ENCODE measurements at regions not wholly inside any gene's neighbourhood (a gene's known extent, or its start where the extent isn't known, plus 50 kb on each side); places are given as distances from the start of the nearest gene placed in this dataset.

- WGBS, 2 donors: 78 to 79% methylated on average over 6 of the region's 6 CpGs
- intact Hi-C loops (cut with DNase I): no loop called here
Measured at GRCh38 chr5:77874691-77875090, 98.6 kb upstream of the TBCA start.

GRCh38 chr5:77873239-77873638 is 97.1 kb upstream of the TBCA start:
- Histone ChIP-seq H3K4me3 (no peak overlapping the region), H3K9me3 (no peaks in the 10 kb centered on the region), H3K27ac (no peak overlapping the region), H3K4me1 (peaks cover 0 to 18% (median 0%) of the 10 kb centered on the region in 9 donors), H3K36me3 (no peaks in the 10 kb centered on the region), H3K27me3 (no peaks in the 10 kb centered on the region)
- ATAC-seq (no peak), DNase-seq (no peak)
- no peak for TF ChIP-seq CTCF (IDR thresholded peaks at IDR 0.05)
- intact Hi-C loops (cut with DNase I): no loop called here

More at GRCh38 chr5:77874691-77875090, 98.6 kb upstream of the TBCA start:
- H3K27ac ChIP-seq: no peak overlapping the region
- ATAC-seq: no peak
- no peak for DNase-seq
- H3K36me3 ChIP-seq: no peaks in the 10 kb centered on the region
- no peaks in the 10 kb centered on the region for H3K9me3 ChIP-seq
- H3K4me1 ChIP-seq: peaks cover 0 to 18% (median 0%) of the 10 kb centered on the region in 9 donors
- no peak overlapping the region for H3K4me3 ChIP-seq
- TF ChIP-seq CTCF (IDR thresholded peaks at IDR 0.05): no peak
- no peaks in the 10 kb centered on the region for H3K27me3 ChIP-seq

- no peak overlapping the region for H3K4me3 ChIP-seq
- H3K36me3 ChIP-seq: no peaks in the 10 kb centered on the region
- ATAC-seq (no peak), DNase-seq (no peak)
- peaks cover 0 to 10% (median 0%) of the 10 kb centered on the region in 9 donors for H3K4me1 ChIP-seq
- no peak for TF ChIP-seq CTCF (IDR thresholded peaks at IDR 0.05)
- intact Hi-C loops (cut with DNase I): no loop called here
- 57 to 70% methylated on average over 4 of the region's 4 CpGs for WGBS, 2 donors
- H3K9me3 ChIP-seq: no peaks in the 10 kb centered on the region
- H3K27me3 ChIP-seq: no peaks in the 10 kb centered on the region
- H3K27ac ChIP-seq: no peak overlapping the region
Measured at GRCh38 chr5:77871946-77872345, 95.8 kb upstream of the TBCA start.

- Histone ChIP-seq H3K9me3 (no peaks in the 10 kb centered on the region), H3K27ac (no peak overlapping the region), H3K4me3 (no peak overlapping the region), H3K4me1 (peaks cover 0 to under 1% (median 0%) of the 10 kb centered on the region in 9 donors), H3K36me3 (no peaks in the 10 kb centered on the region), H3K27me3 (peaks cover 0 to 3% (median 0%) of the 10 kb centered on the region in 7 donors)
- TF ChIP-seq CTCF (IDR thresholded peaks at IDR 0.05): no peak
- intact Hi-C loops (cut with DNase I): no loop called here
- WGBS, 2 donors: 92 to 93% methylated on average over 6 of the region's 6 CpGs
- no peak for ATAC-seq
- no peak for DNase-seq
Measured at GRCh38 chr5:77871016-77871415, 94.9 kb upstream of the TBCA start.
